ENCODE measurements at regions not wholly inside any gene's neighbourhood (a gene's known extent, or its start where the extent isn't known, plus 50 kb on each side); places are given as distances from the start of the nearest gene placed in this dataset.

GRCh38 chr12:114302606-114303315 lies 103.2 kb downstream of the TBX5 start:
- TF ChIP-seq CTCF (conservative IDR thresholded peaks at IDR 0.05), result no peak
- no peak overlapping the region for H3K27ac ChIP-seq

- H3K27ac ChIP-seq, result no peak overlapping the region
- TF ChIP-seq CTCF (conservative IDR thresholded peaks at IDR 0.05), result no peak
Measured at GRCh38 chr12:114302117-114302516, 103.8 kb downstream of the TBX5 start.

- no peak for TF ChIP-seq CTCF (conservative IDR thresholded peaks at IDR 0.05)
- H3K27ac ChIP-seq, result no peak overlapping the region
Measured at GRCh38 chr12:114294303-114294685, 111.7 kb downstream of the TBX5 start.

- TF ChIP-seq CTCF (conservative IDR thresholded peaks at IDR 0.05), result no peak
- H3K27ac ChIP-seq, result no peak overlapping the region
Measured at GRCh38 chr12:114293571-114294302, 112.2 kb downstream of the TBX5 start.

GRCh38 chr12:114293073-114293472 lies 112.9 kb downstream of the TBX5 start:
- no peak overlapping the region for H3K27ac ChIP-seq
- TF ChIP-seq CTCF (conservative IDR thresholded peaks at IDR 0.05), result no peak

- H3K27ac ChIP-seq, result no peak overlapping the region
- TF ChIP-seq CTCF (conservative IDR thresholded peaks at IDR 0.05), result no peak
Measured at GRCh38 chr12:114291389-114292060, 114.4 kb downstream of the TBX5 start.

GRCh38 chr12:114287821-114288525 lies 118.0 kb downstream of the TBX5 start:
- H3K27ac ChIP-seq, result no peak overlapping the region
- TF ChIP-seq CTCF (conservative IDR thresholded peaks at IDR 0.05), result no peak

Measured in VCaP (cell line).